Esophagus squamous epithelium (tissue), 5 donors: ENCODE measurements at regions not wholly inside any gene's neighbourhood (a gene's known extent, or its start where the extent isn't known, plus 50 kb on each side); places are given as distances from the start of the nearest gene placed in this dataset.

Experiments used
- DNase-seq: peaks from one replicate; lab custom pipeline; 2025; lab: John Stamatoyannopoulos, UW
- H3K27ac ChIP-seq, 4 donors: fragments of 200-600 bp; sonication (generic); one replicate each; pipeline ENCODE4 v1.5.1; 2016 to 2019; ENCODE audit warnings: mild to moderate bottlenecking in 1 of 4
- H3K27me3 ChIP-seq, 4 donors: fragments of 200-600 bp; sonication (generic); 1 replicate in 3 of 4; 2 replicates in 1 of 4; pipeline versions ENCODE4 v1.5.1 to v1.6.0; 2017 to 2021; ENCODE audit warnings: antibody characterized with exemption in 1 of 4
- H3K36me3 ChIP-seq, 3 donors: fragments of 200-600 bp; sonication (generic); one replicate each; pipeline ENCODE4 v1.5.1; 2016 to 2019
- H3K4me1 ChIP-seq, 3 donors: fragments of 200-600 bp; sonication (generic); one replicate each; pipeline ENCODE4 v1.5.1; 2017 to 2019
- H3K4me3 ChIP-seq, 4 donors: fragments of 200-600 bp; sonication (generic); 1 replicate in 3 of 4; 2 replicates in 1 of 4; pipeline ENCODE4 v1.5.1; 2016 to 2019; ENCODE audit warnings: mild to moderate bottlenecking in 2 of 4, moderate library complexity in 1 of 4
- H3K9me3 ChIP-seq, 3 donors: fragments of 200-600 bp; sonication (generic); one replicate each; pipeline ENCODE4 v1.5.1; 2016 to 2019
- CTCF ChIP-seq, 6 experiments: fragments of 450-650 bp in 4 of 6; fragments of 200-600 bp in 2 of 6; sonication (generic) in 2 of 6; IDR thresholded peaks; one replicate each; pipeline ENCODE4 v1.5.1; 2016 to 2019; ENCODE audit warnings: antibody characterized with exemption in 6 of 6, mild to moderate bottlenecking in 4 of 6, moderate library complexity in 4 of 6
- POLR2A ChIP-seq, 4 donors: fragments of 450-650 bp; IDR thresholded peaks; one replicate each; pipeline ENCODE4 v1.6.1; 2017; ENCODE audit warnings: antibody characterized with exemption in 4 of 4, mild to moderate bottlenecking in 4 of 4, moderate library complexity in 3 of 4
- WGBS, 2 donors: methylation state at CpG; one replicate each; pipeline ENCODE4 v1.1.5; 2018; 5-methylcytosine and 5-hydroxymethylcytosine counted together
- intact Hi-C: fragments of 100-400 bp; cut with DNase I; formaldehyde crosslinking; loops from one replicate; pipeline ENCODE4 v1.15.0; 2022
- donor health status: DM: yes; HTN: yes; CAD: no.

DNA sequence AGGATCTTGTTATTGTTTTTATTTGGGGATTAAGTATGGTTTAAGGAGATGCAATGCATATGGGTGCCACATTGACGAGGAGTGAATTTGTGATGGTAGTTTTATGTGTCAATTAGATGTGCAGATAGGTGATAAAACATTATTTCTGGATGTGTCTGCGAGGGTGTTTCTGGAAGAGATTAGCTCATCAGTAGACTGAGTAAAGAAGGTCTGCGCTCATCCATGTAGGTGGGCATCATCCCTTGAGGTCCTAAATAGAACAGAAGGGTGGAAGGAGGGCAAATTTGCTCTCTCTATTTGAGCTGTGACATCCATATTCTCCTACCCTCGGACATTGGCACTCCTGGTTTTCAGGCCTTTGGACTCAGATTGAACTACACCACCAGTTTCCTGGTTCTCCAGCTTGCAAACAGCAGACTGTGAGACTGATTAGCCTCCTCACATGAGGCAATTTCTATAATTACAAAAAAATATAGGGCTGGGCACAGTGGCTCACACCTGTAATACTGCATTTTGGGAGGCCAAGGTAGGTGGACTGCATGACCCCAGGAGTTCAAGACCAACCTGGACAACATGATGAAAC, 118.2 kb upstream of the ZNF678 start:
- TF ChIP-seq CTCF (IDR thresholded peaks at IDR 0.05), result no peak
- no peak for TF ChIP-seq POLR2A (IDR thresholded peaks at IDR 0.05)
- intact Hi-C loops, result no loop called here

GRCh38 chr1:227440182-227440581, 121.9 kb upstream of the CDC42BPA start:
- no peaks in the 10 kb centered on the region for H3K36me3 ChIP-seq
- peak overlapping the region in 1 of 4 donors; percentile 28 for H3K27ac ChIP-seq
- H3K4me3 ChIP-seq, result no peak overlapping the region
- no peak for TF ChIP-seq POLR2A (IDR thresholded peaks at IDR 0.05)
- 22 to 41% methylated on average over 7 of the region's 7 CpGs for WGBS, 2 donors
- no peaks in the 10 kb centered on the region for H3K9me3 ChIP-seq
- H3K27me3 ChIP-seq, result peaks cover 0 to 6% (median 0%) of the 10 kb centered on the region in 4 donors
- no peak for DNase-seq
- intact Hi-C loops, result no loop called here
- peaks cover 0 to 4% (median 0%) of the 10 kb centered on the region in 3 donors for H3K4me1 ChIP-seq

More for the DNA sequence above, 118.2 kb upstream of the ZNF678 start:
- H3K9me3 ChIP-seq, result no peaks in the 10 kb centered on the region
- H3K27me3 ChIP-seq, result peaks cover 0 to 12% (median 0%) of the 10 kb centered on the region in 4 donors
- H3K4me1 ChIP-seq, result peaks cover 0 to 4% (median 0%) of the 10 kb centered on the region in 3 donors
- no peak overlapping the region for H3K4me3 ChIP-seq
- H3K36me3 ChIP-seq, result no peaks in the 10 kb centered on the region
- H3K27ac ChIP-seq, result no peak overlapping the region
- WGBS, 2 donors, result 86 to 96% methylated on average over 3 to 4 of the region's 4 CpGs
- no peak for DNase-seq

DNA sequence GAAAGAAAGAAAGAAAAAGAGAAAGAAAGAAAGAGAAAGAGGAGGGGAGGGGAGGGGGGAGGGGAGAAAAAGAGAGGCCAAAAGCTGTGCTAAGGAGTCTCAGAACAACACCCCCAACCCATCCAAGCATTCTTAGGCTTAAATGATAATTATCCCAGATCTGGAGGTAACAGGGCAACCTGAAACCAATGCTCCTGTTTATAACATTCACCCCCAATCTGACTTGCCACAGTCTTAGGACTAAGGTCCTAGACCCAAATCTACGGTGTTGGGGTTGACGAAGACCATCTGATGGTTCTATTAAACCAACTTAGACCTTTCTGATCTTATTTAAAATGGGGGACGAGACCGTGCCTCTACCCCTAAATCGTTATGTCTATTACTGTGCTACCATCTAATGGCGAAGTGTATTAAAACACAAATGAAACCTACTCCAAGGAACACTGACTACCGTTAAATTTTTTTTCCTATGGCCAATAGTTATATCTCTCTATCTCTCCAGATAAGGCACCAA, 119.3 kb upstream of the CDC42BPA start:
- H3K9me3 ChIP-seq, result no peaks in the 10 kb centered on the region
- 3 to 8% methylated on average over 7 of the region's 7 CpGs for WGBS, 2 donors
- intact Hi-C loops, result no loop called here
- H3K4me3 ChIP-seq, result peak overlapping the region in 3 of 4 donors; percentile 24 to 54 (median 28)
- H3K27ac ChIP-seq, result no peak overlapping the region
- DNase-seq, result no peak
- H3K27me3 ChIP-seq, result peaks cover 0 to 6% (median 0%) of the 10 kb centered on the region in 4 donors
- no peaks in the 10 kb centered on the region for H3K36me3 ChIP-seq
- peaks cover 0 to 4% (median 0%) of the 10 kb centered on the region in 3 donors for H3K4me1 ChIP-seq
- TF ChIP-seq POLR2A (IDR thresholded peaks at IDR 0.05) (no peak), CTCF (IDR thresholded peaks at IDR 0.05) (peak in 4 of 6 experiments; percentile 24 to 52 (median 27))

DNA sequence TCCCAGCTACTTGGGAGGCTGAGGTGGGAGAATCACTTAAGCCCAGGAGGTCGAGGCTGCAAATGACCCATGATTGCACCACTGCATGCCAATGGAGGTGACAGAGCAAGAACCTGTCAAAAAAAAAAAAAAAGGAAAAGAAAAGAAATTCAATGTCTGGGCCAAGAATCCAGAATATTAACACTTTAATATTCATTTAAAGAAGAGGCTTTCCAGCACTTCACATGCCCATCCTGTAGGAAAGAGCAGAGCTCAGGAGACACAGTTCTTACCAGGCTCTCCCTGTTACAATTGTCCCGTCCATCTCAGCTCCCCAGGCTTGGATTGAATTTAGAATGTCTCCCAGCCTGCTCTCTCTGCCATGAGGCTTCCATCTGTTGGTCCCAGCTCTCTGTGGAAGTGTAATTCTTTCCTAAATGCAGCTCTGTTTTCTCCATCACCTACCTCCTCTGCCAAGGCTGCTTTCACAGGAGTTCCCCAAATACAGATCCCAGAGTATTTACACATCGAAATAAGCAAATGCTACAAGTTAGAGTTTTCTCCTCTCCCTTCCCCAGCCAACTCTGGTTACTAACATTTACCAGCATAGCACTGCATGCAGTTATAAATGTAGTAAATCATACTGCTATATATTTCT, 116.6 kb upstream of the CDC42BPA start:
- 71 to 74% methylated on average over 3 of the region's 3 CpGs for WGBS, 2 donors
- intact Hi-C loops, result no loop called here
- DNase-seq, result no peak
- H3K36me3 ChIP-seq, result no peaks in the 10 kb centered on the region
- H3K4me1 ChIP-seq, result peaks cover 0 to 18% (median 11%) of the 10 kb centered on the region in 3 donors
- TF ChIP-seq POLR2A (IDR thresholded peaks at IDR 0.05) (no peak), CTCF (IDR thresholded peaks at IDR 0.05) (no peak)
- no peak overlapping the region for H3K27ac ChIP-seq
- H3K9me3 ChIP-seq, result no peaks in the 10 kb centered on the region
- H3K27me3 ChIP-seq, result peaks cover 0 to 6% (median 0%) of the 10 kb centered on the region in 4 donors
- H3K4me3 ChIP-seq, result no peak overlapping the region

DNA sequence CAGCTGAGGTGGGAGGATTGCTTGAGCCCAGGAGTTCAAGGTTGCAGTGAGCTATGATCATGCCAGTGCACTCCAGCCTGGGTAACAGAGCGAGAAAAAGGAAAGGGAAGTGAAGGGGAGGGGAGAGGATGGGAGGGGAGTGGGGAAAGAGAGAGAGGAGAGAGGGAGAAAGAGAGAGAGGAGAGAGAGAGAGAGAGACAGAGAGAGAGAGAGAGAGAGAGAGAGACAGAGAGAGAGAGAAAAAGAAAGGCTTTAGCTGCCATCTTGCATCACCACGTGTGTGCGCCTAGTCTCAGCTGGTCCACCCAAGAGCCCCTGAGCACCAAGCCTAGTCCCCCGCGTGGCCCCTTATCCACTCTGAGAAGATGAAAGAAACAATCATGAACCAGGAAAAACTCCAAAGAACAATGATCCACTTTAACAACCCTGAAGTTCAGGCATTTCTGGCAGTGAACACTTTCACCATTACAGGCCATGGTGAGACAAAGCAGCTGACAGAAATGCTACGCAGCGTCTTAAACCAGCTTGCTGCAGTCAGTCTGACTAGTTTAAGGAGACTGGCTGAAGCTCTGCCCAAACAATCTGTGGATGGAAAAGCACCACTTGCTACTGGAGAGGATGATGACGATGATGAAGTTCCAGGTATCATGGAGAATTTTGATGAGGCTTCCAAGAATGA, 115.5 kb upstream of the CDC42BPA start:
- 82 to 87% methylated on average over 8 of the region's 8 CpGs for WGBS, 2 donors
- intact Hi-C loops, result no loop called here
- no peak for DNase-seq

More for the DNA sequence above, 115.5 kb upstream of the CDC42BPA start:
- Histone ChIP-seq H3K4me1 (peaks cover 0 to 29% (median 19%) of the 10 kb centered on the region in 3 donors), H3K27ac (no peak overlapping the region), H3K36me3 (no peaks in the 10 kb centered on the region), H3K27me3 (no peaks in the 10 kb centered on the region), H3K4me3 (no peak overlapping the region), H3K9me3 (no peaks in the 10 kb centered on the region)
- TF ChIP-seq POLR2A (IDR thresholded peaks at IDR 0.05) (no peak), CTCF (IDR thresholded peaks at IDR 0.05) (no peak)
